Endodermal cell (in vitro differentiated cells): ENCODE measurements at regions not wholly inside any gene's neighbourhood (a gene's known extent, or its start where the extent isn't known, plus 50 kb on each side); places are given as distances from the start of the nearest gene placed in this dataset.

Source experiments
- DNase-seq: peaks from one replicate; pipeline ENCODE4 v3.0.0-alpha.2; 2017
- H3K27ac ChIP-seq: 2 replicates; pipeline ENCODE4 v1.5.1; 2013; ENCODE audit warnings: mild to moderate bottlenecking, low read depth, low read length, moderate library complexity
- H3K27me3 ChIP-seq: 2 replicates; pipeline ENCODE4 v1.6.1; 2013; ENCODE audit warnings: mild to moderate bottlenecking, low read length, moderate library complexity; ENCODE audit not compliant: insufficient read depth, control insufficient read depth, poor library complexity, severe bottlenecking
- H3K36me3 ChIP-seq: 2 replicates; pipeline ENCODE4 v1.7.0; 2013; ENCODE audit warnings: mild to moderate bottlenecking, low read length, moderate library complexity; ENCODE audit not compliant: control insufficient read depth, insufficient read depth
- H3K4me1 ChIP-seq: one replicate; pipeline ENCODE4 v1.7.0; 2013; ENCODE audit warnings: low read length; ENCODE audit not compliant: control insufficient read depth, insufficient read depth
- H3K4me3 ChIP-seq: 2 replicates; pipeline ENCODE4 v1.5.1; 2013; ENCODE audit warnings: mild to moderate bottlenecking, low read length, moderate library complexity
- H3K9ac ChIP-seq: 2 replicates; pipeline ENCODE4 v1.6.1; 2013; ENCODE audit warnings: mild to moderate bottlenecking, low read length, moderate library complexity; ENCODE audit not compliant: poor library complexity, severe bottlenecking; ENCODE audit errors: extremely low read depth
- H3K9me3 ChIP-seq: 2 replicates; pipeline ENCODE4 v1.6.1; 2013; ENCODE audit warnings: mild to moderate bottlenecking, low read length, moderate library complexity; ENCODE audit not compliant: control insufficient read depth
- H3K27ac Mint-ChIP-seq: 2 replicates; pipeline ENCODE4 v1.8.0; 2020; ENCODE audit warnings: mixed read lengths
- H3K27me3 Mint-ChIP-seq: 2 replicates; pipeline ENCODE4 v1.8.0; 2021; ENCODE audit warnings: mild to moderate bottlenecking, mixed read lengths; ENCODE audit not compliant: insufficient read depth
- H3K36me3 Mint-ChIP-seq: 2 replicates; pipeline ENCODE4 v1.8.0; 2020; ENCODE audit warnings: low read depth, mixed read lengths
- H3K4me1 Mint-ChIP-seq: 2 replicates; pipeline ENCODE4 v1.8.0; 2020; ENCODE audit warnings: mixed read lengths
- H3K4me3 Mint-ChIP-seq: 2 replicates; pipeline ENCODE4 v1.8.0; 2020; ENCODE audit warnings: mild to moderate bottlenecking, moderate library complexity, mixed read lengths
- H3K9me3 Mint-ChIP-seq: 2 replicates; pipeline ENCODE4 v1.8.0; 2020; ENCODE audit warnings: mild to moderate bottlenecking, mixed read lengths
- WGBS, 2 experiments: methylation state at CpG; one replicate each; pipeline versions ENCODE4 v1.1.5 to v1.1.7; 2013; ENCODE audit warnings: missing lambda C conversion rate in 2 of 2, mixed read lengths in 1 of 2; ENCODE audit not compliant: insufficient coverage in 1 of 2, insufficient read length in 1 of 2; 5-methylcytosine and 5-hydroxymethylcytosine counted together
- TF ChIP-seq, protein P1 (sequence below): fragments of 200-600 bp; sonication (generic); conservative IDR thresholded peaks from 2 replicates; pipeline ENCODE4 v1.5.0; 2021; ENCODE audit warnings: antibody characterized with exemption, mild to moderate bottlenecking

DNA sequence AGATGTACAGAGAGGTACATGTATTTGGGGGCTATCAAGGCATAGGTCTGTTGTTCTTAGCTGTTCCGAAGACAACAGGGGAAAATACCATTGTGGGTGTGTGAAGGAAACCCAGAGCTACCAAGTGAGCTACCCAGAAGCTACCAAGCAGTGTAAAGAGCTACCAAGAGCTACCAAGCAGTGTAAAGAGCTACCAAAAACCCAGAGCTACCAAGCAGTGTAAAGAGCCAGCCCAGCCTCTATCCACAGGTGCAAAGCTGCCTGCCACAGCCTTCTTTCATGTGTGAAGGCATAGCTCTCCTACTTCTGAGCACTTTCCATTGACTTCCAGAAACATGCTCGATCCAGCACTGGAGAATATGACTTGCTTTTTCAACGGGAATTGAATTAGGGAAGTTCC lies 145.7 kb downstream of the AKAP11 start:
- Histone ChIP-seq H3K9ac (no peak overlapping the region), H3K4me3 (no peak overlapping the region), H3K4me1 (no peaks in the 10 kb centered on the region), H3K27me3 (no peaks in the 10 kb centered on the region), H3K27ac (no peak overlapping the region), H3K9me3 (no peaks in the 10 kb centered on the region), H3K36me3 (no peaks in the 10 kb centered on the region)
- Mint-ChIP-seq H3K4me1 (no peaks in the 10 kb centered on the region), H3K4me3 (no peak overlapping the region), H3K36me3 (no peaks in the 10 kb centered on the region), H3K27me3 (no peaks in the 10 kb centered on the region), H3K27ac (no peak overlapping the region), H3K9me3 (no peaks in the 10 kb centered on the region)
- WGBS, 2 experiments = 88 to 100% methylated on average over 2 to 3 of the region's 3 CpGs
- TF ChIP-seq, protein P1, sequence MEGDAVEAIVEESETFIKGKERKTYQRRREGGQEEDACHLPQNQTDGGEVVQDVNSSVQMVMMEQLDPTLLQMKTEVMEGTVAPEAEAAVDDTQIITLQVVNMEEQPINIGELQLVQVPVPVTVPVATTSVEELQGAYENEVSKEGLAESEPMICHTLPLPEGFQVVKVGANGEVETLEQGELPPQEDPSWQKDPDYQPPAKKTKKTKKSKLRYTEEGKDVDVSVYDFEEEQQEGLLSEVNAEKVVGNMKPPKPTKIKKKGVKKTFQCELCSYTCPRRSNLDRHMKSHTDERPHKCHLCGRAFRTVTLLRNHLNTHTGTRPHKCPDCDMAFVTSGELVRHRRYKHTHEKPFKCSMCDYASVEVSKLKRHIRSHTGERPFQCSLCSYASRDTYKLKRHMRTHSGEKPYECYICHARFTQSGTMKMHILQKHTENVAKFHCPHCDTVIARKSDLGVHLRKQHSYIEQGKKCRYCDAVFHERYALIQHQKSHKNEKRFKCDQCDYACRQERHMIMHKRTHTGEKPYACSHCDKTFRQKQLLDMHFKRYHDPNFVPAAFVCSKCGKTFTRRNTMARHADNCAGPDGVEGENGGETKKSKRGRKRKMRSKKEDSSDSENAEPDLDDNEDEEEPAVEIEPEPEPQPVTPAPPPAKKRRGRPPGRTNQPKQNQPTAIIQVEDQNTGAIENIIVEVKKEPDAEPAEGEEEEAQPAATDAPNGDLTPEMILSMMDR = no peak
- DNase-seq = no peak

DNA sequence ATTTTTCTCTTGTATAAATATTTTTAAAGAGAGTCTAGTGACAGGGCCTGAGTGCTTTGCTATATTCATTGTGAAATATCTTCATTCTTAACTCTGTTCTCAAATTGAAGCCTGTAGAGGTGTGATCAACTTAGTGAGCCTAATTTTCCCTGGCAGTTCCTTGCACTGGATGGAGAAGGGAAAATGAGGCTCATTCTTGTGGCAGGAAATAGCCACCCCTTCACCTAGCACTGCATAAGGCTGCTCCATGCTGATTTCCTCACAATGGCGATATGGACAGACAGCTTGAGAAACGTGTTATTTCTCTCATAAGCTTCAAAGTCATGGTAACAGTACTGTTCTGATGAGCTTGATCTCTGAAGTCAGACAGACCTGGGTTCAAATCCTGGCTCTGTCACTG lies 146.2 kb downstream of the AKAP11 start:
- Histone ChIP-seq H3K4me3 (no peak overlapping the region), H3K9ac (no peak overlapping the region), H3K36me3 (no peaks in the 10 kb centered on the region), H3K4me1 (no peaks in the 10 kb centered on the region), H3K9me3 (no peaks in the 10 kb centered on the region), H3K27ac (no peak overlapping the region), H3K27me3 (no peaks in the 10 kb centered on the region)
- Mint-ChIP-seq H3K9me3 (no peaks in the 10 kb centered on the region), H3K4me1 (no peaks in the 10 kb centered on the region), H3K27me3 (no peaks in the 10 kb centered on the region), H3K4me3 (no peak overlapping the region), H3K27ac (no peak overlapping the region), H3K36me3 (no peaks in the 10 kb centered on the region)
- DNase-seq = no peak
- WGBS, 2 experiments = 80 to 90% methylated on average over 1 to 2 of the region's 2 CpGs
- TF ChIP-seq, protein P1 = no peak

GRCh38 chr13:42420304-42420703 lies 148.4 kb downstream of the AKAP11 start:
- H3K27ac Mint-ChIP-seq = no peak overlapping the region
- no peak overlapping the region for H3K9ac ChIP-seq
- TF ChIP-seq, protein P1 = no peak
- H3K4me1 Mint-ChIP-seq = no peaks in the 10 kb centered on the region
- peaks cover 3% of the 10 kb centered on the region for H3K36me3 Mint-ChIP-seq
- 85 to 100% methylated on average over 2 of the region's 2 CpGs for WGBS, 2 experiments
- no peaks in the 10 kb centered on the region for H3K4me1 ChIP-seq
- H3K27ac ChIP-seq = no peak overlapping the region
- H3K4me3 Mint-ChIP-seq = no peak overlapping the region
- no peaks in the 10 kb centered on the region for H3K27me3 Mint-ChIP-seq
- no peaks in the 10 kb centered on the region for H3K27me3 ChIP-seq
- peaks cover 12% of the 10 kb centered on the region for H3K9me3 ChIP-seq
- DNase-seq = no peak
- no peak overlapping the region for H3K4me3 ChIP-seq
- H3K9me3 Mint-ChIP-seq = peaks cover 14% of the 10 kb centered on the region
- H3K36me3 ChIP-seq = no peaks in the 10 kb centered on the region
